MM.1S (cell line): ENCODE measurements at regions not wholly inside any gene's neighbourhood (a gene's known extent, or its start where the extent isn't known, plus 50 kb on each side); places are given as distances from the start of the nearest gene placed in this dataset.

Experiments used
- DNase-seq: peaks from one replicate; pipeline ENCODE4 v3.0.0-alpha.2; 2015
- H2AFZ ChIP-seq: fragments of 300-600 bp; sonication (generic); 2 replicates; pipeline ENCODE4 v1.6.0; 2016; ENCODE audit warnings: antibody characterized with exemption, low read length
- H3F3A ChIP-seq: fragments of 300-600 bp; sonication (generic); 2 replicates; pipeline ENCODE4 v1.6.1; 2016; ENCODE audit warnings: mild to moderate bottlenecking, antibody characterized with exemption, low read length, moderate library complexity, mixed read lengths; ENCODE audit not compliant: insufficient read depth
- H3K27ac ChIP-seq: fragments of 300-600 bp; sonication (generic); 2 replicates; pipeline ENCODE4 v1.5.1; 2016; ENCODE audit warnings: mild to moderate bottlenecking, low read length
- H3K27me3 ChIP-seq: fragments of 300-600 bp; sonication (generic); replicated peaks from 2 replicates; pipeline ENCODE4 v1.6.0; 2016; ENCODE audit warnings: low read length; ENCODE audit not compliant: insufficient read depth
- H3K36me3 ChIP-seq: fragments of 300-600 bp; sonication (generic); replicated peaks from 2 replicates; pipeline ENCODE4 v1.6.1; 2016; ENCODE audit warnings: mild to moderate bottlenecking, low read length, mixed read lengths; ENCODE audit not compliant: insufficient read depth
- H3K4me1 ChIP-seq: fragments of 300-600 bp; sonication (generic); 2 replicates; pipeline ENCODE4 v1.6.1; 2016; ENCODE audit warnings: low read length, mixed read lengths
- H3K4me2 ChIP-seq: fragments of 300-600 bp; sonication (generic); 2 replicates; pipeline ENCODE4 v1.6.0; 2016; ENCODE audit warnings: low read depth, low read length
- H3K4me3 ChIP-seq: fragments of 300-600 bp; sonication (generic); 2 replicates; pipeline ENCODE4 v1.5.1; 2016; ENCODE audit warnings: low read length, mixed read lengths
- H3K79me2 ChIP-seq: fragments of 300-600 bp; sonication (generic); 2 replicates; pipeline ENCODE4 v1.6.1; 2016; ENCODE audit warnings: mixed run types, low read length, mixed read lengths
- H3K9ac ChIP-seq: fragments of 300-600 bp; sonication (generic); 2 replicates; pipeline ENCODE4 v1.6.1; 2016; ENCODE audit warnings: low read length, mixed read lengths
- H3K9me2 ChIP-seq: fragments of 300-600 bp; sonication (generic); replicated peaks from 2 replicates; pipeline ENCODE4 v1.6.1; 2016; ENCODE audit warnings: mild to moderate bottlenecking, low read length, mixed read lengths; ENCODE audit not compliant: insufficient read depth
- H3K9me3 ChIP-seq: fragments of 300-600 bp; sonication (generic); replicated peaks from 2 replicates; pipeline ENCODE4 v1.6.1; 2016; ENCODE audit warnings: mild to moderate bottlenecking, low read length, mixed read lengths; ENCODE audit not compliant: insufficient read depth
- H4K20me1 ChIP-seq: fragments of 300-600 bp; sonication (generic); 2 replicates; pipeline ENCODE4 v1.6.1; 2016; ENCODE audit warnings: mild to moderate bottlenecking, low read length, moderate library complexity, mixed read lengths; ENCODE audit not compliant: insufficient read depth
- CTCF ChIP-seq: fragments of 300-600 bp; sonication (generic); IDR thresholded peaks from 2 replicates; pipeline ENCODE4 v1.5.1; 2016; ENCODE audit warnings: antibody characterized with exemption, low read length, mixed read lengths
- EZH2 ChIP-seq: fragments of 300-600 bp; sonication (generic); optimal IDR thresholded peaks from 2 replicates; pipeline ENCODE3; 2017; ENCODE audit warnings: low read depth, mild to moderate bottlenecking, antibody characterized with exemption, low read length, mixed read lengths
- EZH2phosphoT487 ChIP-seq: fragments of 300-600 bp; sonication (generic); IDR thresholded peaks from 2 replicates; pipeline ENCODE4 v1.6.1; 2018; ENCODE audit warnings: antibody characterized with exemption, low read length

GRCh38 chr5:66503203-66503789 lies 92.9 kb upstream of the MAST4 start:
- H3K79me2 ChIP-seq = no peaks in the 10 kb centered on the region
- DNase-seq = no peak
- H3K4me1 ChIP-seq = no peaks in the 10 kb centered on the region
- no peak overlapping the region for H3K4me2 ChIP-seq
- TF ChIP-seq CTCF (no peak), EZH2phosphoT487 (no peak), EZH2 (no peak)
- no peaks in the 10 kb centered on the region for H3F3A ChIP-seq
- no peak overlapping the region for H3K9ac ChIP-seq
- no peaks in the 10 kb centered on the region for H3K36me3 ChIP-seq
- no peaks in the 10 kb centered on the region for H4K20me1 ChIP-seq
- no peaks in the 10 kb centered on the region for H3K9me2 ChIP-seq
- H3K4me3 ChIP-seq = no peak overlapping the region
- H3K9me3 ChIP-seq = no peaks in the 10 kb centered on the region
- no peaks in the 10 kb centered on the region for H3K27me3 ChIP-seq
- no peak overlapping the region for H2AFZ ChIP-seq
- no peak overlapping the region for H3K27ac ChIP-seq

GRCh38 chr5:66507106-66507505 lies 89.1 kb upstream of the MAST4 start:
- Histone ChIP-seq H3K4me1 (no peaks in the 10 kb centered on the region), H3F3A (no peaks in the 10 kb centered on the region), H3K79me2 (no peaks in the 10 kb centered on the region), H3K9me2 (no peaks in the 10 kb centered on the region), H4K20me1 (no peaks in the 10 kb centered on the region), H3K4me3 (no peak overlapping the region), H3K27me3 (no peaks in the 10 kb centered on the region), H3K36me3 (no peaks in the 10 kb centered on the region), H3K4me2 (no peak overlapping the region), H3K9ac (no peak overlapping the region), H3K9me3 (no peaks in the 10 kb centered on the region), H3K27ac (no peak overlapping the region), H2AFZ (no peak overlapping the region)
- no peak for DNase-seq
- TF ChIP-seq CTCF (no peak), EZH2 (no peak), EZH2phosphoT487 (no peak)

DNA sequence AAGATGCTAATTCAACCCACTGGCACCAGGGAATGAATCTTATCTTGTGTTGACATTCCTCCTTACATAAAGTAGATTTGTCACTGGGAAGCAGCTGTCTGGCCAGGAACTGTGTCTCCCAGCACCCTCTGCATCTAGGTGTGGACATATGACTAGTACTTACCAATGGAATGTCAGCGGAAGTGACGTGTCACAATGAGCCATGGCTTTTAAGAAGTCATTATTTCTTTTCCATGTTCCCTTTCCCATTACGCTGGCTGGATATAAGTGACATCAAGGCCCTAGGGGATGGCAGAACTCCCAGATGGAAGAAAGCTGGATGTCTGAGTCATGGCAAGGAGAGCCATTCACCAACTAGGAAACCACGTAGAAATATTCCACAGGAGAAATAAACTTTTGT lies 84.7 kb upstream of the MAST4 start:
- no peak for DNase-seq
- no peaks in the 10 kb centered on the region for H3K27me3 ChIP-seq
- H3K9me3 ChIP-seq = no peaks in the 10 kb centered on the region
- H3K4me2 ChIP-seq = no peak overlapping the region
- no peaks in the 10 kb centered on the region for H3K4me1 ChIP-seq
- no peaks in the 10 kb centered on the region for H3F3A ChIP-seq
- no peak overlapping the region for H2AFZ ChIP-seq
- no peaks in the 10 kb centered on the region for H3K79me2 ChIP-seq
- H3K9me2 ChIP-seq = no peaks in the 10 kb centered on the region
- H4K20me1 ChIP-seq = no peaks in the 10 kb centered on the region
- TF ChIP-seq EZH2 (no peak), CTCF (no peak), EZH2phosphoT487 (no peak)
- H3K9ac ChIP-seq = no peak overlapping the region
- no peaks in the 10 kb centered on the region for H3K36me3 ChIP-seq
- H3K4me3 ChIP-seq = no peak overlapping the region
- no peak overlapping the region for H3K27ac ChIP-seq
